DMS79 treated with DMSO at 0.1 percent for 48 hours (cell line): ENCODE measurements at regions not wholly inside any gene's neighbourhood (a gene's known extent, or its start where the extent isn't known, plus 50 kb on each side); places are given as distances from the start of the nearest gene placed in this dataset.
"Not testable (repeated sequence)": the region's sequence is repeated elsewhere in the genome, so short reads cannot be mapped to it uniquely, and the experiment has no call there.

Source experiments
- DNase-seq: peaks from one replicate; lab custom pipeline; 2025; lab: John Stamatoyannopoulos, UW

- not testable (repeated sequence) for DNase-seq
Measured at GRCh38 chr7:36065563-36066342, 87.3 kb upstream of the EEPD1 start.

- no peak for DNase-seq
Measured at GRCh38 chr7:36066343-36066664, 86.8 kb upstream of the EEPD1 start.

GRCh38 chr7:36070230-36070629 is 82.8 kb upstream of the EEPD1 start:
- DNase-seq, result no peak

GRCh38 chr7:36071605-36072004 is 81.4 kb upstream of the EEPD1 start:
- no peak for DNase-seq

- no peak for DNase-seq
Measured at GRCh38 chr7:36072620-36073019, 80.4 kb upstream of the EEPD1 start.

- DNase-seq, result no peak
Measured at GRCh38 chr7:36075561-36075960, 77.5 kb upstream of the EEPD1 start.

- no peak for DNase-seq
Measured at GRCh38 chr7:36076074-36076473, 77.0 kb upstream of the EEPD1 start.

- no peak for DNase-seq
Measured at GRCh38 chr7:36078816-36079360, 74.2 kb upstream of the EEPD1 start.

GRCh38 chr7:36079446-36080025 is 73.5 kb upstream of the EEPD1 start:
- no peak for DNase-seq

- no peak for DNase-seq
Measured at GRCh38 chr7:36080843-36081242, 72.2 kb upstream of the EEPD1 start.

GRCh38 chr7:36082216-36082615 is 70.8 kb upstream of the EEPD1 start:
- no peak for DNase-seq

GRCh38 chr7:36082910-36083309 is 70.1 kb upstream of the EEPD1 start:
- no peak for DNase-seq

- DNase-seq, result no peak
Measured at GRCh38 chr7:36083626-36084380, 69.3 kb upstream of the EEPD1 start.

- no peak for DNase-seq
Measured at GRCh38 chr7:36084485-36085091, 68.5 kb upstream of the EEPD1 start.

- DNase-seq, result no peak
Measured at GRCh38 chr7:36085096-36085495, 68.0 kb upstream of the EEPD1 start.

GRCh38 chr7:36086571-36086970 is 66.5 kb upstream of the EEPD1 start:
- DNase-seq, result no peak

- DNase-seq, result no peak
Measured at GRCh38 chr7:36088553-36088952, 64.5 kb upstream of the EEPD1 start.

- no peak for DNase-seq
Measured at GRCh38 chr7:36088966-36089365, 64.1 kb upstream of the EEPD1 start.

GRCh38 chr7:36090976-36091873 is 61.8 kb upstream of the EEPD1 start:
- no peak for DNase-seq

GRCh38 chr7:36091874-36092176 is 61.2 kb upstream of the EEPD1 start:
- no peak for DNase-seq

GRCh38 chr7:36092221-36092771 is 60.8 kb upstream of the EEPD1 start:
- no peak for DNase-seq
